ENCODE measurements at regions not wholly inside any gene's neighbourhood (a gene's known extent, or its start where the extent isn't known, plus 50 kb on each side); places are given as distances from the start of the nearest gene placed in this dataset.

- no peak for TF ChIP-seq POU6F1 (CRISPR knock-in tag; IDR thresholded peaks at IDR 0.05; ENCODE audit: borderline replicate concordance, low read depth)
These were observed 126.7 kb upstream of the SLC27A6 start (continued) for GRCh38 chr5:128838623-128839022.

GRCh38 chr5:128842241-128842640 is 123.0 kb upstream of the SLC27A6 start:
- TF ChIP-seq ZNF8 (CRISPR knock-in tag; IDR thresholded peaks at IDR 0.05), result no peak
- TF ChIP-seq CSDC2 (CRISPR knock-in tag; IDR thresholded peaks at IDR 0.05), result no peak
- TF ChIP-seq SNAI2 (CRISPR knock-in tag; IDR thresholded peaks at IDR 0.05), result no peak
- no peak for TF ChIP-seq ZNF70 (CRISPR knock-in tag; IDR thresholded peaks at IDR 0.05)
- TF ChIP-seq RARB (CRISPR knock-in tag; IDR thresholded peaks at IDR 0.05), result no peak
- TF ChIP-seq OSR1 (CRISPR knock-in tag; IDR thresholded peaks at IDR 0.05), result no peak
- no peak for TF ChIP-seq PATZ1 (CRISPR knock-in tag; IDR thresholded peaks at IDR 0.05; ENCODE audit: borderline replicate concordance)
- no peak for TF ChIP-seq ARNTL (CRISPR knock-in tag; IDR thresholded peaks at IDR 0.05; ENCODE audit: borderline replicate concordance, low read depth)
- TF ChIP-seq PPARA (CRISPR knock-in tag; IDR thresholded peaks at IDR 0.05; ENCODE audit: borderline replicate concordance), result no peak
- TF ChIP-seq ZC3H10 (CRISPR knock-in tag; IDR thresholded peaks at IDR 0.05), result no peak
- TF ChIP-seq ZFP3 (CRISPR knock-in tag; IDR thresholded peaks at IDR 0.05), result no peak
- TF ChIP-seq ZNF565 (CRISPR knock-in tag; conservative IDR thresholded peaks at IDR 0.05; ENCODE audit: low read depth), result no peak
- no peak for TF ChIP-seq CSRNP3 (CRISPR knock-in tag; IDR thresholded peaks at IDR 0.05)
- TF ChIP-seq CREB5 (CRISPR knock-in tag; IDR thresholded peaks at IDR 0.05; ENCODE audit: low read depth), result no peak
- no peak for TF ChIP-seq GLIS3 (CRISPR knock-in tag; IDR thresholded peaks at IDR 0.05)
- no peak for TF ChIP-seq ZFP30 (CRISPR knock-in tag; IDR thresholded peaks at IDR 0.05)
- no peak for TF ChIP-seq TSHZ2 (CRISPR knock-in tag; IDR thresholded peaks at IDR 0.05)
- TF ChIP-seq BACH2 (CRISPR knock-in tag; IDR thresholded peaks at IDR 0.05; ENCODE audit: borderline replicate concordance), result no peak
- no peak for TF ChIP-seq ESRRG (CRISPR knock-in tag; IDR thresholded peaks at IDR 0.05)
- TF ChIP-seq ISL1 (CRISPR knock-in tag; IDR thresholded peaks at IDR 0.05), result no peak
- ATAC-seq, result no peak

GRCh38 chr5:128844354-128844923 is 120.8 kb upstream of the SLC27A6 start:
- TF ChIP-seq TOX (CRISPR knock-in tag; IDR thresholded peaks at IDR 0.05; ENCODE audit: borderline replicate concordance) (no peak), ZFP3 (CRISPR knock-in tag; IDR thresholded peaks at IDR 0.05) (no peak), ESRRG (CRISPR knock-in tag; IDR thresholded peaks at IDR 0.05) (no peak), PPARA (CRISPR knock-in tag; IDR thresholded peaks at IDR 0.05; ENCODE audit: borderline replicate concordance) (no peak), PATZ1 (CRISPR knock-in tag; IDR thresholded peaks at IDR 0.05; ENCODE audit: borderline replicate concordance) (no peak), CREB5 (CRISPR knock-in tag; IDR thresholded peaks at IDR 0.05; ENCODE audit: low read depth) (no peak), ZFP30 (CRISPR knock-in tag; IDR thresholded peaks at IDR 0.05) (no peak), ARNTL (CRISPR knock-in tag; IDR thresholded peaks at IDR 0.05; ENCODE audit: borderline replicate concordance, low read depth) (no peak), TCF4 (CRISPR knock-in tag; IDR thresholded peaks at IDR 0.05; ENCODE audit: borderline replicate concordance) (no peak)
- peak; percentile 39; the same call in 2 of the 3 replicates for ATAC-seq

All from SK-N-SH treated with all-trans-retinoic acid at 6 μM for 48 hours (cell line).